ENCODE measurements at regions not wholly inside any gene's neighbourhood (a gene's known extent, or its start where the extent isn't known, plus 50 kb on each side); places are given as distances from the start of the nearest gene placed in this dataset.

- TF ChIP-seq CTCF (IDR thresholded peaks at IDR 0.05) (no peak), USF2 (IDR thresholded peaks at IDR 0.05) (no peak), REST (IDR thresholded peaks at IDR 0.05) (no peak)
- TF ChIP-seq, protein P1, sequence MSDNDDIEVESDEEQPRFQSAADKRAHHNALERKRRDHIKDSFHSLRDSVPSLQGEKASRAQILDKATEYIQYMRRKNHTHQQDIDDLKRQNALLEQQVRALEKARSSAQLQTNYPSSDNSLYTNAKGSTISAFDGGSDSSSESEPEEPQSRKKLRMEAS (IDR thresholded peaks at IDR 0.05) = no peak
Observed at GRCh38 chr17:53765129-53765528, 57.6 kb upstream of the KIF2B start.

Measured in A549 (cell line).